CD14-positive monocyte (primary cell): ENCODE measurements at regions not wholly inside any gene's neighbourhood (a gene's known extent, or its start where the extent isn't known, plus 50 kb on each side); places are given as distances from the start of the nearest gene placed in this dataset.

Experiments
- DNase-seq, 3 donors: peaks; one replicate each; pipeline ENCODE4 v3.0.0-alpha.2; 2011 to 2022
- H2AFZ ChIP-seq: 2 replicates; pipeline ENCODE4 v1.6.0; 2012; ENCODE audit warnings: mild to moderate bottlenecking, low read depth, low read length, inconsistent platforms; ENCODE audit not compliant: insufficient read depth, poor library complexity, severe bottlenecking
- H3K27ac ChIP-seq, 2 donors: 1 replicate in 1 of 2; 2 replicates in 1 of 2; pipeline ENCODE4 v1.5.1; 2012 to 2013; ENCODE audit warnings: low read length in 2 of 2, control low read depth in 1 of 2, inconsistent platforms in 1 of 2, low read depth in 1 of 2, mild to moderate bottlenecking in 1 of 2
- H3K27me3 ChIP-seq, 2 donors: one replicate each; pipeline versions ENCODE4 v1.6.0 to v1.6.1; 2011 to 2013; ENCODE audit warnings: low read length in 2 of 2; ENCODE audit not compliant: control insufficient read depth in 2 of 2, insufficient read depth in 2 of 2
- H3K36me3 ChIP-seq, 2 donors: replicated peaks in 1 of 2; 1 replicate in 1 of 2; 2 replicates in 1 of 2; pipeline versions ENCODE4 v1.5.1 to v1.6.1; 2012 to 2013; ENCODE audit warnings: low read length in 2 of 2, control low read depth in 1 of 2, inconsistent platforms in 1 of 2, mild to moderate bottlenecking in 1 of 2; ENCODE audit not compliant: insufficient read depth in 2 of 2, control insufficient read depth in 1 of 2
- H3K4me1 ChIP-seq, 2 donors: 1 replicate in 1 of 2; 2 replicates in 1 of 2; pipeline versions ENCODE4 v1.5.1 to v1.6.1; 2012 to 2013; ENCODE audit warnings: low read length in 2 of 2, control low read depth in 1 of 2, inconsistent platforms in 1 of 2, mild to moderate bottlenecking in 1 of 2, moderate library complexity in 1 of 2; ENCODE audit not compliant: insufficient read depth in 2 of 2, control insufficient read depth in 1 of 2
- H3K4me2 ChIP-seq: replicated peaks from 2 replicates; pipeline ENCODE3; 2012; ENCODE audit warnings: low read length, moderate library complexity, mild to moderate bottlenecking; ENCODE audit not compliant: poor library complexity, severe bottlenecking; ENCODE audit errors: extremely low read depth
- H3K4me3 ChIP-seq, 3 experiments: fragments of 200-600 bp in 1 of 3; sonication (generic) in 1 of 3; replicated peaks in 1 of 3; 1 replicate in 2 of 3; 2 replicates in 1 of 3; pipeline ENCODE4 v1.5.1; 2011 to 2013; ENCODE audit warnings: low read length in 3 of 3, mild to moderate bottlenecking in 3 of 3, control low read depth in 2 of 3, low read depth in 2 of 3, inconsistent platforms in 1 of 3, moderate library complexity in 1 of 3
- H3K79me2 ChIP-seq: 2 replicates; pipeline ENCODE4 v1.6.0; 2012; ENCODE audit warnings: mild to moderate bottlenecking, control low read depth, inconsistent platforms, low read length, moderate library complexity; ENCODE audit not compliant: insufficient read depth
- H3K9ac ChIP-seq: 2 replicates; pipeline ENCODE4 v1.6.0; 2017; ENCODE audit warnings: low read length, mild to moderate bottlenecking; ENCODE audit not compliant: insufficient read depth, poor library complexity, severe bottlenecking
- H3K9me3 ChIP-seq, 2 donors: replicated peaks in 1 of 2; 1 replicate in 1 of 2; 2 replicates in 1 of 2; pipeline versions ENCODE4 v1.5.1 to v1.6.1; 2012 to 2013; ENCODE audit warnings: low read length in 2 of 2, control low read depth in 1 of 2; ENCODE audit not compliant: control insufficient read depth in 1 of 2, insufficient read depth in 1 of 2
- H4K20me1 ChIP-seq: 2 replicates; pipeline ENCODE4 v1.6.0; 2012; ENCODE audit warnings: mild to moderate bottlenecking, low read length, control low read depth, moderate library complexity; ENCODE audit not compliant: insufficient read depth
- H3K27ac Mint-ChIP-seq, 7 donors: one replicate each; pipeline ENCODE4 v1.8.0; 2020; ENCODE audit warnings: mild to moderate bottlenecking in 7 of 7, mixed read lengths in 7 of 7, moderate library complexity in 6 of 7, inconsistent platforms in 2 of 7
- H3K27me3 Mint-ChIP-seq, 3 donors: one replicate each; pipeline ENCODE4 v1.8.0; 2021 to 2022; ENCODE audit warnings: low read depth in 3 of 3, mild to moderate bottlenecking in 3 of 3, mixed read lengths in 3 of 3, moderate library complexity in 3 of 3, inconsistent platforms in 1 of 3
- H3K36me3 Mint-ChIP-seq, 2 donors: one replicate each; pipeline ENCODE4 v1.8.0; 2020; ENCODE audit warnings: mixed read lengths in 2 of 2, inconsistent platforms in 1 of 2, mild to moderate bottlenecking in 1 of 2
- H3K4me1 Mint-ChIP-seq: one replicate; pipeline ENCODE4 v1.8.0; 2020; ENCODE audit warnings: mild to moderate bottlenecking, mixed read lengths
- H3K4me3 Mint-ChIP-seq, 2 donors: one replicate each; pipeline ENCODE4 v1.8.0; 2020; ENCODE audit warnings: mild to moderate bottlenecking in 2 of 2, mixed read lengths in 2 of 2, moderate library complexity in 1 of 2
- H3K9me3 Mint-ChIP-seq, 7 donors: one replicate each; pipeline ENCODE4 v1.8.0; 2020 to 2022; ENCODE audit warnings: mixed read lengths in 7 of 7, mild to moderate bottlenecking in 6 of 7, moderate library complexity in 6 of 7, inconsistent platforms in 2 of 7
- CTCF ChIP-seq: fragments of 200-600 bp; IDR thresholded peaks from one replicate; pipeline ENCODE4 v1.8.0; 2022; ENCODE audit warnings: antibody characterized with exemption, mild to moderate bottlenecking
- WGBS: methylation state at CpG from one replicate; pipeline ENCODE4 v1.1.5; 2013; ENCODE audit warnings: missing lambda C conversion rate; ENCODE audit not compliant: insufficient coverage; 5-methylcytosine and 5-hydroxymethylcytosine counted together
- intact Hi-C, 2 donors: fragments of 100-400 bp; cut with micrococcal nuclease; formaldehyde crosslinking; loops; one replicate each; pipeline versions ENCODE4 v1.15.0 to v1.15.1; 2023

GRCh38 chr10:21363092-21363730 lies 162.3 kb downstream of the SKIDA1 start:
- Histone ChIP-seq H2AFZ (no peak overlapping the region), H3K9ac (no peak overlapping the region), H3K9me3 (no peaks in the 10 kb centered on the region), H3K4me3 (no peak overlapping the region), H3K27ac (no peak overlapping the region), H3K36me3 (no peaks in the 10 kb centered on the region), H3K4me2 (no peak overlapping the region), H3K4me1 (peaks cover 0 to under 1% of the 10 kb centered on the region in 2 donors), H4K20me1 (no peaks in the 10 kb centered on the region), H3K79me2 (no peaks in the 10 kb centered on the region), H3K27me3 (no peaks in the 10 kb centered on the region)
- Mint-ChIP-seq H3K36me3 (no peaks in the 10 kb centered on the region), H3K4me3 (no peak overlapping the region), H3K4me1 (peaks cover 4% of the 10 kb centered on the region), H3K9me3 (peaks cover 0 to 4% (median 0%) of the 10 kb centered on the region in 7 donors), H3K27me3 (peaks cover 0 to 3% (median 2%) of the 10 kb centered on the region in 3 donors), H3K27ac (no peak overlapping the region)
- no peak for DNase-seq
- no CpG with 5 or more reads among the region's 4 CpGs for WGBS
- no peak for TF ChIP-seq CTCF
- intact Hi-C loops: no loop called here

- Mint-ChIP-seq H3K27ac (no peak overlapping the region), H3K36me3 (no peaks in the 10 kb centered on the region), H3K9me3 (peaks cover 0 to 7% (median 0%) of the 10 kb centered on the region in 7 donors), H3K27me3 (peaks cover 0 to 3% (median 1%) of the 10 kb centered on the region in 3 donors), H3K4me1 (no peaks in the 10 kb centered on the region), H3K4me3 (no peak overlapping the region)
- intact Hi-C loops: no loop called here
- TF ChIP-seq CTCF: no peak
- no peaks in the 10 kb centered on the region for H4K20me1 ChIP-seq
- no peaks in the 10 kb centered on the region for H3K27me3 ChIP-seq
- 94% methylated on average over 2 of the region's 2 CpGs for WGBS
- no peak overlapping the region for H3K27ac ChIP-seq
- no peaks in the 10 kb centered on the region for H3K4me1 ChIP-seq
- H3K9ac ChIP-seq: no peak overlapping the region
- no peak overlapping the region for H3K4me3 ChIP-seq
- no peak overlapping the region for H3K4me2 ChIP-seq
- no peaks in the 10 kb centered on the region for H3K79me2 ChIP-seq
- DNase-seq: no peak
- no peaks in the 10 kb centered on the region for H3K9me3 ChIP-seq
- no peak overlapping the region for H2AFZ ChIP-seq
- no peaks in the 10 kb centered on the region for H3K36me3 ChIP-seq
Observed at GRCh38 chr10:21359202-21359601, 166.3 kb downstream of the SKIDA1 start.
